Gastrocnemius medialis (tissue), 4 donors: ENCODE measurements at regions not wholly inside any gene's neighbourhood (a gene's known extent, or its start where the extent isn't known, plus 50 kb on each side); places are given as distances from the start of the nearest gene placed in this dataset.
"Not testable (repeated sequence)": the region's sequence is repeated elsewhere in the genome, so short reads cannot be mapped to it uniquely, and the experiment has no call there.

Experiments used
- ATAC-seq, 2 donors: fragments of 150-250 bp; one replicate each; pipeline ENCODE4 v1.9.1; 2016
- DNase-seq, 2 donors: peaks; one replicate each; pipeline ENCODE4 v3.0.0-alpha.2; 2019
- H3K27ac ChIP-seq, 4 donors: fragments of 200-600 bp; sonication (generic); 1 replicate in 1 of 4; 2 replicates in 3 of 4; pipeline ENCODE4 v1.5.1; 2016 to 2018; ENCODE audit warnings: mild to moderate bottlenecking in 2 of 4, moderate library complexity in 1 of 4
- H3K27me3 ChIP-seq, 3 donors: fragments of 200-600 bp; sonication (generic) in 2 of 3; 1 replicate in 1 of 3; 2 replicates in 2 of 3; pipeline versions ENCODE4 v1.5.1 to v1.6.0; 2016 to 2019; ENCODE audit warnings: mild to moderate bottlenecking in 1 of 3, moderate library complexity in 1 of 3
- H3K36me3 ChIP-seq, 2 donors: fragments of 200-600 bp; sonication (generic) in 1 of 2; one replicate each; pipeline ENCODE4 v1.5.1; 2017 to 2018
- H3K4me1 ChIP-seq, 2 donors: fragments of 200-600 bp; sonication (generic) in 1 of 2; one replicate each; pipeline ENCODE4 v1.5.1; 2016 to 2017; ENCODE audit warnings: mild to moderate bottlenecking in 2 of 2
- H3K4me3 ChIP-seq, 4 donors: fragments of 200-600 bp; sonication (generic) in 3 of 4; 1 replicate in 1 of 4; 2 replicates in 3 of 4; pipeline ENCODE4 v1.5.1; 2016 to 2019; ENCODE audit warnings: mild to moderate bottlenecking in 2 of 4
- H3K9me3 ChIP-seq, 3 donors: fragments of 200-600 bp; sonication (generic) in 2 of 3; 1 replicate in 1 of 3; 2 replicates in 2 of 3; pipeline ENCODE4 v1.5.1; 2016 to 2019
- in situ Hi-C, 4 donors: fragments of 200-750 bp; cut with MboI; loops; one replicate each; pipeline versions ENCODE4 v1.15.0 to v1.8.0; 2017; ENCODE audit warnings: low sequenced_read_pairs in 4 of 4
- intact Hi-C: fragments of 100-400 bp; cut with DNase I; formaldehyde crosslinking; loops from one replicate; pipeline ENCODE4 v1.15.1; 2023; ENCODE audit warnings: low total_unique reads

GRCh38 chr14:105668471-105669230 lies 142.3 kb downstream of the TMEM121 start:
- H3K27ac ChIP-seq, H3K4me1 ChIP-seq, DNase-seq, H3K9me3 ChIP-seq, H3K27me3 ChIP-seq, intact Hi-C loops, in situ Hi-C loops, ATAC-seq, H3K36me3 ChIP-seq, H3K4me3 ChIP-seq: not testable (repeated sequence)

GRCh38 chr14:105669231-105669610 lies 142.8 kb downstream of the TMEM121 start:
- H3K4me3 ChIP-seq, intact Hi-C loops, H3K9me3 ChIP-seq, DNase-seq, H3K27me3 ChIP-seq, ATAC-seq, H3K4me1 ChIP-seq, H3K27ac ChIP-seq, H3K36me3 ChIP-seq, in situ Hi-C loops: not testable (repeated sequence)

DNA sequence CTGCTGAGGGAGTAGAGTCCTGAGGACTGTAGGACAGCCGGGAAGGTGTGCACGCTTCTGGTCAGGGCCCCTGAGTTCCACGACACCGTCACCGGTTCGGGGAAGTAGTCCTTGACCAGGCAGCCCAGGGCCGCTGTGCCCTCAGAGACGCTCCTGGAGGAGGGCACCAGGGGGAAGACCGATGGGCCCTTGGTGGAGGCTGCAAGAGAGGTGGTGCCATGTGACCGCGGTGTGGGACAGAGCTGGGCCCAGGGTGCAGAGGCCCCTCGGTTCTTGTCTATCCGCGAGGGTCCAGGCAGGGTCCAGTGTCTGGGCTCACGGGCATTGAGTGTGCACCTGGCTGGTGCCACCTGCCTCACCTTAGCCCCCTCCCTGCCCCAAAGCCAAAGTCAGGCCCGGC lies 143.3 kb downstream of the TMEM121 start:
- ATAC-seq, H3K4me1 ChIP-seq, H3K36me3 ChIP-seq, DNase-seq, in situ Hi-C loops, H3K4me3 ChIP-seq, H3K27ac ChIP-seq, intact Hi-C loops, H3K9me3 ChIP-seq, H3K27me3 ChIP-seq: not testable (repeated sequence)

GRCh38 chr14:105672450-105673200 lies 146.2 kb downstream of the TMEM121 start:
- H3K36me3 ChIP-seq, intact Hi-C loops, H3K9me3 ChIP-seq, H3K4me3 ChIP-seq, in situ Hi-C loops, H3K4me1 ChIP-seq, ATAC-seq, DNase-seq, H3K27me3 ChIP-seq, H3K27ac ChIP-seq: not testable (repeated sequence)

GRCh38 chr14:105675433-105675832 lies 149.1 kb downstream of the TMEM121 start:
- H3K9me3 ChIP-seq, in situ Hi-C loops, intact Hi-C loops, ATAC-seq, H3K27ac ChIP-seq, H3K4me3 ChIP-seq, H3K4me1 ChIP-seq, H3K36me3 ChIP-seq, H3K27me3 ChIP-seq, DNase-seq: not testable (repeated sequence)

- H3K4me1 ChIP-seq, H3K36me3 ChIP-seq, ATAC-seq, intact Hi-C loops, H3K4me3 ChIP-seq, DNase-seq, H3K27me3 ChIP-seq, H3K27ac ChIP-seq, in situ Hi-C loops, H3K9me3 ChIP-seq: not testable (repeated sequence)
Observed at GRCh38 chr14:105675905-105676670, 149.7 kb downstream of the TMEM121 start.

DNA sequence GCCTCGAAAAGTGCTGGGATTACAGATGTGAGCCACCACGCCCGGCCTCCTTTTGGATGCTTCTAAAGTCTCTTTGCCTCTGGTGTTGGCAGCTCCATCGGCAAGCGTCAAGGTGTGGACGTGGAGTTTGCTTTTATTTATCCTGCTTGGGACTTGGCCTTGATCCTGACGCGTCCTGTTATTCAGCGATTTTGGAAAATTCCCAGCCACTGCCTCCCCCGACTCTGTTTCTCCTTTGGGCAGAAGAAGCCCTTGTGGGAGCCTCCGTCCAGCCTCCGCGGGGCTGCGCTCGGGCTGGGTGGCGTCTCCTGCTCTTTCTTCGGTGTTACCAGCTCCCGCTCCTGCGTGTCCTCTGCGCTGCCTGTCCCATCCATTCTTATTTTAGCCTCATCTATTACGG lies 151.7 kb downstream of the TMEM121 start:
- ATAC-seq, in situ Hi-C loops, H3K27me3 ChIP-seq, intact Hi-C loops, H3K4me3 ChIP-seq, H3K4me1 ChIP-seq, H3K9me3 ChIP-seq, H3K36me3 ChIP-seq, H3K27ac ChIP-seq, DNase-seq: not testable (repeated sequence)

- H3K27ac ChIP-seq, DNase-seq, in situ Hi-C loops, H3K4me3 ChIP-seq, ATAC-seq, intact Hi-C loops, H3K4me1 ChIP-seq, H3K27me3 ChIP-seq, H3K9me3 ChIP-seq, H3K36me3 ChIP-seq: not testable (repeated sequence)
Observed at GRCh38 chr14:105678996-105679958, 152.9 kb downstream of the TMEM121 start.

- H3K9me3 ChIP-seq, H3K27ac ChIP-seq, DNase-seq, H3K27me3 ChIP-seq, H3K4me3 ChIP-seq, in situ Hi-C loops, H3K4me1 ChIP-seq, intact Hi-C loops, H3K36me3 ChIP-seq: not testable (repeated sequence)
- ATAC-seq = peak; percentile 47 to 60
Observed at GRCh38 chr14:105679959-105680735, 153.8 kb downstream of the TMEM121 start.

DNA sequence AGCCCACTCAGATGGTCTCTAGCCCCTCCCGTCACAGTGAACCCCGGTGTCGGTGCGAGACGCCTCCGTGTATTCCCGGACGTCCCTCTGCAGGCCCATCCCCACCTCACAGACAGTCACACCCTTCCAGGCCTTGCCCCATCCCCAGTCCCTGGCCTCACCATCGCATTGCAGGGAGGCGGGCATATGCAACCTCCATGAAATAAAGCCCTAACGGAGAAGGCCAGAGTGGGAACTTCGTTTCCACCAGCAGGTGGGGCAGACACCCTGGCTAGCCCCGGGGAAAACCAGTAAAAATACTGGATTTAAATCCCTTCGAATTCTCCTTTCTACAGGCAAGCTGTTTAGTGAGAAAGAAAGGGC lies 154.3 kb downstream of the TMEM121 start:
- ATAC-seq, intact Hi-C loops, DNase-seq: not testable (repeated sequence)

More for the DNA sequence above, 154.3 kb downstream of the TMEM121 start:
- H3K27ac ChIP-seq, H3K4me3 ChIP-seq, in situ Hi-C loops, H3K4me1 ChIP-seq, H3K9me3 ChIP-seq, H3K36me3 ChIP-seq, H3K27me3 ChIP-seq: not testable (repeated sequence)
